ENCODE measurements at regions not wholly inside any gene's neighbourhood (a gene's known extent, or its start where the extent isn't known, plus 50 kb on each side); places are given as distances from the start of the nearest gene placed in this dataset.

DNA sequence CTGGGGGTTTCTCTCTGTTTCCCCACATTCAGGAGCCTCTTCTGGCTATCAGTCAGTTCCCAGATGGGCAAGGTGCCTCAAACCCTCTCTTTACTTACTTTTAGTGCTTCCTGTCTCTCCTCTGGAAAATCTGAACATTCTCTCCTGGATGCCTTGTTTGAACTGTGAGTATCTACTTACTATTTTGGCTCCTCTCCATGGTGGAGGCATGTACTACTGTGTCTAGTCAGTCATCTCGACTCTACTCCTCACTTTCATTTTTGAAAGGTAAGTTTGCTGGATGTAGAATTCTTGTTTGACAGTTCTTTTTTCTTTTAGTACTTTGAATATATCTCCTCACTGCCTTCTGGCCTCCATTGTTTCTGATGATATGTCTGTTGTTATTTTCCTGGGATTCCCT lies 70.9 kb upstream of the FAM78B start:
- TF ChIP-seq POLR2A (IDR thresholded peaks at IDR 0.05) (no peak), POLR2AphosphoS5 (IDR thresholded peaks at IDR 0.05) (no peak)
- TF ChIP-seq, protein P1, sequence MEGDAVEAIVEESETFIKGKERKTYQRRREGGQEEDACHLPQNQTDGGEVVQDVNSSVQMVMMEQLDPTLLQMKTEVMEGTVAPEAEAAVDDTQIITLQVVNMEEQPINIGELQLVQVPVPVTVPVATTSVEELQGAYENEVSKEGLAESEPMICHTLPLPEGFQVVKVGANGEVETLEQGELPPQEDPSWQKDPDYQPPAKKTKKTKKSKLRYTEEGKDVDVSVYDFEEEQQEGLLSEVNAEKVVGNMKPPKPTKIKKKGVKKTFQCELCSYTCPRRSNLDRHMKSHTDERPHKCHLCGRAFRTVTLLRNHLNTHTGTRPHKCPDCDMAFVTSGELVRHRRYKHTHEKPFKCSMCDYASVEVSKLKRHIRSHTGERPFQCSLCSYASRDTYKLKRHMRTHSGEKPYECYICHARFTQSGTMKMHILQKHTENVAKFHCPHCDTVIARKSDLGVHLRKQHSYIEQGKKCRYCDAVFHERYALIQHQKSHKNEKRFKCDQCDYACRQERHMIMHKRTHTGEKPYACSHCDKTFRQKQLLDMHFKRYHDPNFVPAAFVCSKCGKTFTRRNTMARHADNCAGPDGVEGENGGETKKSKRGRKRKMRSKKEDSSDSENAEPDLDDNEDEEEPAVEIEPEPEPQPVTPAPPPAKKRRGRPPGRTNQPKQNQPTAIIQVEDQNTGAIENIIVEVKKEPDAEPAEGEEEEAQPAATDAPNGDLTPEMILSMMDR (IDR thresholded peaks at IDR 0.05 in 8 of 11, conservative IDR thresholded peaks at IDR 0.05 in 3 of 11) = no peak
